Panc1 (cell line): ENCODE measurements at regions not wholly inside any gene's neighbourhood (a gene's known extent, or its start where the extent isn't known, plus 50 kb on each side); places are given as distances from the start of the nearest gene placed in this dataset.

Source experiments
- ATAC-seq: fragments of 200-7000 bp; cut with Tn5 transposase; 2 replicates; pipeline ENCODE4 v1.9.1; 2020; ENCODE audit warnings: mild to moderate bottlenecking, moderate library complexity
- BruUV-seq: library from RNA; stranded (reverse); fragments of 400-500 nt; replicated peaks from 2 replicates; lab custom pipeline; 2021; lab: Mats Ljungman, UMichigan
- CTCF ChIA-PET: fragments of 300-600 bp; sonication (Branson Sonifier 250); formaldehyde crosslinking; loops from one replicate; lab custom pipeline; 2022; ENCODE audit warnings: antibody characterized with exemption; lab: Charles Lee
- POLR2A ChIA-PET: fragments of 300-600 bp; sonication (Branson Sonifier 250); formaldehyde crosslinking; loops from one replicate; lab custom pipeline; 2022; ENCODE audit warnings: antibody characterized with exemption; lab: Charles Lee
- DNase-seq: peaks from one replicate; pipeline ENCODE4 v3.0.0-alpha.2; 2010; ENCODE audit warnings: low read depth, low spot score
- H3K27ac ChIP-seq: 2 replicates; pipeline ENCODE4 v1.5.1; 2011; ENCODE audit warnings: mild to moderate bottlenecking, low read length, inconsistent platforms
- H3K27me3 ChIP-seq: fragments of 200-500 bp; sonication (Bioruptor generic); 2 replicates; pipeline ENCODE4 v1.6.0; 2014; ENCODE audit warnings: low read length, inconsistent platforms; ENCODE audit not compliant: control insufficient read depth, insufficient read depth
- H3K36me3 ChIP-seq: fragments of 200-500 bp; sonication (Bioruptor generic); 2 replicates; pipeline ENCODE4 v1.5.1; 2014; ENCODE audit warnings: inconsistent platforms, mild to moderate bottlenecking, low read length, moderate library complexity; ENCODE audit not compliant: control insufficient read depth, insufficient read depth
- H3K4me1 ChIP-seq: 2 replicates; pipeline ENCODE4 v1.5.1; 2011; ENCODE audit warnings: inconsistent platforms, mild to moderate bottlenecking, low read length, moderate library complexity; ENCODE audit not compliant: control insufficient read depth, insufficient read depth
- H3K4me3 ChIP-seq, 2 experiments: 2 replicates each; pipeline ENCODE4 v1.5.1; 2011 to 2012; ENCODE audit warnings: low read depth in 2 of 2, low read length in 2 of 2, mild to moderate bottlenecking in 2 of 2, inconsistent platforms in 1 of 2, moderate library complexity in 1 of 2
- H3K9me3 ChIP-seq: fragments of 200-500 bp; sonication (Bioruptor generic); 2 replicates; pipeline ENCODE4 v1.5.1; 2014; ENCODE audit warnings: low read depth, mild to moderate bottlenecking, inconsistent platforms, low read length, moderate library complexity; ENCODE audit not compliant: control insufficient read depth, insufficient read depth
- POLR2AphosphoS5 ChIP-seq: IDR thresholded peaks from 2 replicates; pipeline ENCODE4 v1.6.1; 2012; ENCODE audit warnings: mild to moderate bottlenecking, low read depth, low read length, moderate library complexity
- REST ChIP-seq, 2 experiments: IDR thresholded peaks; 2 replicates each; pipeline ENCODE4 v1.6.1; 2011 to 2012; ENCODE audit warnings: low read depth in 2 of 2, control low read depth in 1 of 2, low read length in 1 of 2, mild to moderate bottlenecking in 1 of 2, moderate library complexity in 1 of 2; ENCODE audit not compliant: insufficient read depth in 1 of 2
- SIN3A ChIP-seq: IDR thresholded peaks from 2 replicates; pipeline ENCODE4 v1.6.1; 2012; ENCODE audit warnings: low read depth, mild to moderate bottlenecking, low read length, moderate library complexity, borderline replicate concordance; ENCODE audit not compliant: insufficient read depth
- TCF7L2 ChIP-seq: IDR thresholded peaks from 2 replicates; pipeline ENCODE4 v1.6.1; 2011; ENCODE audit warnings: mild to moderate bottlenecking, low read depth, low read length, inconsistent platforms
- in situ Hi-C: cut with HindIII; loops from 2 replicates; pipeline ENCODE4 v1.10.0; 2016; ENCODE audit warnings: low sequenced_read_pairs, low pct_unique_long_range_greater_than_20kb
- intact Hi-C: fragments of 100-400 bp; cut with micrococcal nuclease; formaldehyde crosslinking; loops from one replicate; pipeline ENCODE4 v1.10.0; 2022; ENCODE audit not compliant: unreplicated experiment
- TF ChIP-seq, protein P1 (sequence below): fragments of 450-650 bp; IDR thresholded peaks from 2 replicates; pipeline ENCODE4 v1.5.1; 2017; ENCODE audit warnings: mild to moderate bottlenecking

- BruUV-seq, result no TSS peak
- in situ Hi-C loops, result no loop called here
- POLR2A ChIA-PET, result no interaction called here
These were observed 56.4 kb upstream of the MBNL2 start for GRCh38 chr13:97165502-97166425.

DNA sequence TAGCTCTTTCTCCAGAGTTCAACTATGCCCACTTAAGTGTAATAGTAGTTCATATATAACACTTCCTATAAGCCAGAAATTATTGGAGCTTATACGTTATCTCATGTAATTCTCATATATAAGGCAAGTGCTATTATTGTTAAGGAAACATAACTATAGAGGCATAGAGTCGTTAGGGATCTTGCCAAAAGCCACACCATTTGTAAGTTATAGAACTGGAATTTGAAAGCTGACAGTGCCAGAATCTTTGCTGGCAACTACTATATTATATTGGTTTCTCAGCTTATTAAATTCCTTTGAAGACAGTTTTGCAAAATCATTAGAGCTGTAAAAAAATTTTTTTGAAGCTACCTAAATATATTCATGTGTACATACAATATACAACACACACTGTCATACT, 51.0 kb upstream of the MBNL2 start:
- intact Hi-C loops, result no loop called here
- no peak overlapping the region for H3K4me3 ChIP-seq
- no peak for ATAC-seq
- H3K27me3 ChIP-seq, result no peaks in the 10 kb centered on the region
- H3K36me3 ChIP-seq, result no peaks in the 10 kb centered on the region
- BruUV-seq, result no TSS peak
- no peak for TF ChIP-seq REST (IDR thresholded peaks at IDR 0.05; ENCODE audit: insufficient read depth in 1 of 2, low read depth in 2 of 2, low read length in 1 of 2)
- TF ChIP-seq TCF7L2, result no peak
- no peak for TF ChIP-seq POLR2AphosphoS5
- TF ChIP-seq, protein P1, sequence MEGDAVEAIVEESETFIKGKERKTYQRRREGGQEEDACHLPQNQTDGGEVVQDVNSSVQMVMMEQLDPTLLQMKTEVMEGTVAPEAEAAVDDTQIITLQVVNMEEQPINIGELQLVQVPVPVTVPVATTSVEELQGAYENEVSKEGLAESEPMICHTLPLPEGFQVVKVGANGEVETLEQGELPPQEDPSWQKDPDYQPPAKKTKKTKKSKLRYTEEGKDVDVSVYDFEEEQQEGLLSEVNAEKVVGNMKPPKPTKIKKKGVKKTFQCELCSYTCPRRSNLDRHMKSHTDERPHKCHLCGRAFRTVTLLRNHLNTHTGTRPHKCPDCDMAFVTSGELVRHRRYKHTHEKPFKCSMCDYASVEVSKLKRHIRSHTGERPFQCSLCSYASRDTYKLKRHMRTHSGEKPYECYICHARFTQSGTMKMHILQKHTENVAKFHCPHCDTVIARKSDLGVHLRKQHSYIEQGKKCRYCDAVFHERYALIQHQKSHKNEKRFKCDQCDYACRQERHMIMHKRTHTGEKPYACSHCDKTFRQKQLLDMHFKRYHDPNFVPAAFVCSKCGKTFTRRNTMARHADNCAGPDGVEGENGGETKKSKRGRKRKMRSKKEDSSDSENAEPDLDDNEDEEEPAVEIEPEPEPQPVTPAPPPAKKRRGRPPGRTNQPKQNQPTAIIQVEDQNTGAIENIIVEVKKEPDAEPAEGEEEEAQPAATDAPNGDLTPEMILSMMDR, result no peak
- TF ChIP-seq SIN3A, result no peak
- no peaks in the 10 kb centered on the region for H3K9me3 ChIP-seq
- H3K4me1 ChIP-seq, result no peaks in the 10 kb centered on the region
- CTCF ChIA-PET, result no interaction called here
- in situ Hi-C loops, result no loop called here
- POLR2A ChIA-PET, result no interaction called here
- DNase-seq, result no peak
- H3K27ac ChIP-seq, result no peak overlapping the region

More at GRCh38 chr13:97165502-97166425, 56.4 kb upstream of the MBNL2 start:
- H3K27me3 ChIP-seq, result no peaks in the 10 kb centered on the region
- intact Hi-C loops, result no loop called here
- H3K4me3 ChIP-seq, result no peak overlapping the region
- DNase-seq (no peak), ATAC-seq (no peak)
- H3K9me3 ChIP-seq, result no peaks in the 10 kb centered on the region
- H3K27ac ChIP-seq, result no peak overlapping the region
- H3K36me3 ChIP-seq, result no peaks in the 10 kb centered on the region
- no peaks in the 10 kb centered on the region; the same call in 1 of the 2 replicates for H3K4me1 ChIP-seq
- CTCF ChIA-PET, result no interaction called here
- TF ChIP-seq, protein P1, result no peak
- no peak for TF ChIP-seq SIN3A
- no peak for TF ChIP-seq POLR2AphosphoS5
- TF ChIP-seq REST (IDR thresholded peaks at IDR 0.05; ENCODE audit: insufficient read depth in 1 of 2, low read depth in 2 of 2, low read length in 1 of 2), result no peak
- TF ChIP-seq TCF7L2, result no peak
